ENCODE measurements at regions not wholly inside any gene's neighbourhood (a gene's known extent, or its start where the extent isn't known, plus 50 kb on each side); places are given as distances from the start of the nearest gene placed in this dataset.

GRCh38 chr10:10564081-10564794, 453.4 kb upstream of the CELF2 start:
- TF ChIP-seq MYC (IDR thresholded peaks at IDR 0.05; ENCODE audit: low read depth, low read length) (no peak), CTCF (IDR thresholded peaks at IDR 0.05; ENCODE audit: extremely low read depth in 1 of 2, insufficient read depth in 1 of 2, low read depth in 1 of 2, low read length in 2 of 2) (no peak), POLR2A (IDR thresholded peaks at IDR 0.05; ENCODE audit: low read depth, low read length) (no peak), FOS (IDR thresholded peaks at IDR 0.05; ENCODE audit: borderline replicate concordance, insufficient read depth, low read length) (no peak), POLR2AphosphoS5 (IDR thresholded peaks at IDR 0.05; ENCODE audit: insufficient read depth, low read depth, low read length) (no peak), MAX (IDR thresholded peaks at IDR 0.05; ENCODE audit: insufficient read depth, insufficient read length) (no peak)

All from endothelial cell of umbilical vein (primary cell).